HG03139 (cell line): ENCODE measurements at regions not wholly inside any gene's neighbourhood (a gene's known extent, or its start where the extent isn't known, plus 50 kb on each side); places are given as distances from the start of the nearest gene placed in this dataset.
"Not testable (repeated sequence)": the region's sequence is repeated elsewhere in the genome, so short reads cannot be mapped to it uniquely, and the experiment has no call there.

Experiments used
- ATAC-seq: cut with Tn5 transposase; IDR thresholded peaks from one replicate; pipeline ENCODE4 v1.9.1; 2021; ENCODE audit not compliant: unreplicated experiment

DNA sequence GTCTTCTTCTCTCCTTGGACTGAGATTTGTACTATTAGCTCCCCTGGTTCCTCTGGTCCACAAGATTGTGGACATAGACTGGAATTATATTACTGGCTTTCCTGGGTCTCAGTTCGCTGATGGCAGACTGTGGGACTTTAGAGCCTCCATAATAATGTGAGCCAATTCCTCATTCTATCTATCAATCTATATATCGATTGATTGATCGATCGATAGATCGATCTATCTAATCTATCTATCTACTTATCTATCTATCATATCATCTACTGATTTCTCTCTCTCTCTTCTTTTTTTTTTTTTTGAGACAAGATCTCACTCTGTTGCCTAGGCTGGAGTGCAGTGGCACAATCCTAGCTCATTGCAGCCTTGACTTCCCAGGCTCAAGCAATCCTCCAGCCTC, 51.5 kb upstream of the DDR1 start:
- no peak for ATAC-seq

DNA sequence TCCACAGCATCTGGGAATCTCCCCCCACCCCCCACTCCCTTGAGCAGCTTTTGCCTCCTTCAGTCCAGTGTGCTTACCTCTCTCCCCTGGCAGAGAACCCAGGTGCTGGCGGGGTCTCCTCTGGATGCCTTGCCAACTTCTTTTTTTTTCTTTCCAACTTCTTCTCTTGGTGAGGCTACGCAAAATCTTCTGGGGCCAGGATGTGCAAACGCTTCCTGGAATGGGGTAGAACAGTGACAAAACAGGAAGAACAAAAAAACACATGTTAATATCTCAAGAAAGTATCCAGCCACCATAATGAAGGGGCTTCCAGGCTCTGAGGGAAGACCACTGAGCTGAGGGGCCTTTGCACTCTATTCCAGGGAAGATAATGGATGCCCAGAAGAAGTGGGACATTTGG, 53.9 kb upstream of the DDR1 start:
- no peak for ATAC-seq

DNA sequence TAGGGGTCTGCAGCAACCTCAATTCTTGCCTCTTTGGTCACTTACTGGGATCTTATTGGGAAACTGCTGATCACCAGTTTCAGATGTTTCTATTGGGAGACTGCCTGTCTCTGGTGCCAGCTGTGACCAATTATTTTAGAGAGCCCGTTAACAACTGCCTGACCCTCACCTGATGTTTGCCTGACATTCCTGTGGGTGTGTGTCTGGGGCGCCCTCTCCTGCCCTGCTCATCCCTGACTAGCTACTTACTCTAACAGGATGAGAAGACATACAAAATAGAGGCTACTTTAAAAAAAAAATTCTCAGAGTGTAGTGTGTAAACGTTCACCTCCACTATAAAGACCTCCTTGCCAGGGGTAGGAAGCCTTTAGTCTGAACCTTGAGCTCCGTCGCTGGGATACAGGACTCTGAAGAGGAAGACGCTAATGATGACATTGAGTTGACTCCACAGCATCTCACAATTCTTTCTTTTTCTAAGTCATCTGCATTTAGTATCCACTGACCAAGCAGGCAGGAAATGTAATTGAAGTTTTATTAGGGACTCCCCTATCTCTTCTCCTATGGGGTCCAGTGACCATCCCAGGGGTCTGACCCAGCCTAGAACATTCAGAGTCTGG, 54.6 kb upstream of the DDR1 start:
- no peak for ATAC-seq

DNA sequence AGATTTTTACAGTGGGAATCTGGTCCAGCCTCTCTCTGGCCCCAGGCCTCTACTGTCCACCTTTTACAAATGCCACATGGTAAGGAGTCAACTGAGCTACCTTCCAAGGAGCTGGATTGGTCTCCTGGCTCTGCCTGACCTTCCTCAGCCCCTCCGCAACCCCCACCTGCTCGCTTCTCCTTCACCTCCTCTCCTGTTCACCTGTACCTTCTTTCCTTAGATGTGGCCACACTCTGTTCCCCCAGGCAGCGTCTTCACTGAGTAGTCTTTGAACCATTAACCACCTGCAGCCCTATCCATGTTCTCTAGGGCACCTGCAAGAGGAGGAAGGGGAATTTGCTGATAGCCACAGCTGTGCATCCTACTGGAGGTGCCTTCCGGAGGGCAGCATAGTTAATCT, 55.3 kb upstream of the DDR1 start:
- ATAC-seq, result no peak

DNA sequence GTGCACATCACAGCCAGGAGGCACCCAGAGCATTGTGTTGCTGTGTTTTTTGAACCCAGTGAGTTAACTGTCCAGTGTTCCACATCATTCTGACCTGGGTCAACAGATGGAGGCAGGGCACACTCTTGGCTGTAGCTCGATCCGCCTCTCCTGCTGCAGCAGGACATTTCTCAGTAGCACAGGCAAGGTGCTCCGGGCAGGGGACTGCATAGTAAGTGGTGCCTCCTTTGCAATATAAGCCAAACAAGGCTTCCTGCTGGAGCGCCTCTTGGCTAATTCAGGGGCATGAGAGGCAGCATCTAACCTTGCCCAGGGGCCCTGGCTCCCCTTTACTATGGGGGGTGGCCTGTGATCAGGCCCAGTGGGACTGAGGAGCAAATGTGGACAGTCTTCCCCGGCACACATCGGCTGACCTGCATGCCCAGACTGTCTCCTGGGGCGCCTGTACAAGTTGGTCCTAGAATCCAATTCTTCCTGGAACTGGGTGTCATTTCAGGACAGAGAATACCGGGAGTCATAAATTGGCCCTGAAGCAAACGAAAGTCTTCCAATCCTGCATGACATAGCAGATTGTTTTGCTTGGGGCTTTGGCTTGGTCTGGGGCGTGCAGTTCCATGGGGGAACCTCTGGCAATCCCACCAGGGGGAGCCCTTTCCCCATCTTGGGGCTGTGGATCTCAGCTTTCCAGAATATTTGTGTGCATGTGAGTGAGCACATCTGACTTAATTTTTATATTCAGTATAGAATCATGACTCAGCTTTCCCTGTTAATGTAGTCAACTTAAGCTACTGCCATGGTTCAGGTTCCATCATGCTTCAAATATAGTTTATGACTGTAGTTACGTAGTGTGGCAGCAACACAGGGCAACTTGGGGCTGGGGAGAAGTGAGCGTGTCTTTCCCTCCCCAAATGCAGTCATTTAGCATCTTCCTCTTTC, 56.0 kb upstream of the DDR1 start:
- no peak for ATAC-seq

DNA sequence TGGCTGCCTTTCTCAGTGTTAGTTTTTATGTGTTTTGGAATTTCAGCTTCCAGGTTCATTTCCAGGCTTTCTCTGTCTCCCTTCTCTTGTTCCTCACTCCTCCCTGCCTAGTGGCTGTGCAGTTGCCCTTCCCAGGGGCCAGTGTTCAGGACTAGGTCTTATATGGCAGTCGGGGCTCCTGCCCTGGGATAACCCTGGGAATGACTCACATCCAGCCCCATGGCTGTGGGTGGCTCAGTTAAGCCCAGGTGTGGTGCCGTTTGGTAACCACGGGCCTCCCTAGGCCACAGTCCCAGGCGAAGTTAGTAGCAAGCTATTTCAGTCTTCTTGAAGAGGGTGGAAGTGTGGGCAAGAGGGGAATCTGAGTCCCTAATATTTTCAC, 57.4 kb upstream of the DDR1 start:
- ATAC-seq, result no peak

DNA sequence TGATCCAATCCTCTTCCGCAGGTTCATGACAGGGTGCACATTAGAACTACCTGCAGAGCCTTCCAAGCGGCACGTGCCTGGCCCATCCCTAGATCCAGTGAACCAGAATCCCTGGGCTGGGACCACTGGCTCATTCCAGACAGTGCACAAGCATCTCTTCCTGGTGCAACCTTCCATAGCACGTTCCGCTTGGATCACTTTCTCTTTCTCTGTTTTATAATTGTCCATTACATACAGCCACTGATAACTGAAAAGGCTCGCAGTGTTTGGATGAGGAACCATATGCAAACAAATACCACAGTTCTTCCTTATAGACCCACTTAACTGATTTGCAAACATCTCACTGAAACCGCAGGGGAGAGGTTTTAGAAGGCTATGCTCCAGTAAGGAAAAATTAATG, 59.6 kb upstream of the DDR1 start:
- ATAC-seq, result no peak

DNA sequence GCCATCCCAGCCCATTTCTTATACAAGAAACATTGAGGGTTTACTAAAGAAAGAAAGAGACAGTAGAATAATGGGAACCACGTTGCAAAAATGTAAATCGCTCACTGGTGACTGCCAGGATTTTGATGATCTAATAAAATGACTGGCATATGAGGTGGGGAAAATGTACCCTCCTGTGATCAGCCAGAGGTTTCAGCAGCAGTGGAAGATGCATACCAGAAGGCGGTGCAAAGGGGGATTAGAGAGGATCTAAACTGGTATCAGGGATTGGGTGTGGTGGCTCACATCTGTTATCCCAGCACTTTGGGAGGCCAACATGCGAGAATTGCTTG, 60.8 kb upstream of the DDR1 start:
- no peak for ATAC-seq

DNA sequence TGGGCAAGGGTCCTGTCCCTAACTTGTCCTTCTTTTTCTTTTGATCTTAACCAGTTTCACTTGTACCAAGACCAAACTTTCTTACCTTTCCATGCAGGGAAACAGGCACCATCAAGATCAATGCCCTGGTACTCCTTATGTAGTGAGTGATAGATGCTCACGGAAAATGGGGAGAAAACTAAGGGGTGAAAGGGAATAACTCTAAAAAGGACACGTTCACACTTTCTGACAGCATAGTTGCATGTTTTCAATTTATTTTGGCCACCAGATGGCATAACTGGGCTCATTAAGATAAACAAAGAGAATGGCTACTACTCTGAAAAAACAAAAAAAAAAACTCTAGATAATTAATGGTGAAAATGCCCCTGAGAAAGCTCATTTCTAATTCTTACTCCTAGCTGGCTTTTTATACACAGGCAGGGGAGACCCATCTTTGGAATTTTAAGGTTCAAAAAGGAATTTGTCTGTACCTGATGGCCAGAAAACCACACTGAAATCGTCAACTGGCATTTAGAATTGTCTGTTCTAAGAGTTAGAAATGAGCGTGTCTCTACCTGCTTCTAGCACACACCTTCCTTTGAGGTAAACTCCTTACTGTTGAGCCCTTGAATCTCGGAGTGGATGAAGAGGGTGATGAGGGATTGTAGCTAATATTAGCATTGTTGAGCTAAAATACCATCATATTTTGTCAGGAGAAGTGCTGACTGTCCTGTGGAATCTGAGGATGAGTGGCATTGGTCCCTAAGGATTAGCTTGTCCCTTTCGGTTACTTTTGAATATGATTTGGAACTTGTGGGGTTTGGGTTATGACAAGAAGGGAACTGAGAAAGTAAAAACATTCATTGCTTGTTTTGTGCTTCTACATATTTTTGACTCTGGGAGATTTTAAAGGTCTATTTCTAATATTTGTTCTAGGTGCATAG, 62.2 kb upstream of the DDR1 start:
- no peak for ATAC-seq

DNA sequence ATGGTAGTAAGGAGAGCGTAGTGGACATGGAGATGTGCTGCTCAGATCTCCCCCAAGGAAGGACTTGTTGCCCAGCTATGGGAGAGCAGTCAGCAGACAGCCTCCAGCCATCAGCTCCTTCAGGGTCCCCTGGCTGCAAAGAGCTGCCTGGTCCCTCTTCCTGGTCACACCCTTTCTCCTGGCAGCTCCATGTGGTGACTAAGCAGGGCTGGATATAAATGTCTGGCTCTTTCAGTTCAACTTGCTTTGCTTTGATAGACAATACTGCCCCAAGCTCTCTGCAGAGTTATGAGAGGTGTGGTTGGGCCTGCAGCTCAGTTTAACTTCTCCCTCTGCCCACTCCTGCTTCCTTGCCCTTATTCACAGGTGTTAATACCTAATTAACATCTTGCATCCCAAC, 64.1 kb upstream of the DDR1 start:
- no peak for ATAC-seq

DNA sequence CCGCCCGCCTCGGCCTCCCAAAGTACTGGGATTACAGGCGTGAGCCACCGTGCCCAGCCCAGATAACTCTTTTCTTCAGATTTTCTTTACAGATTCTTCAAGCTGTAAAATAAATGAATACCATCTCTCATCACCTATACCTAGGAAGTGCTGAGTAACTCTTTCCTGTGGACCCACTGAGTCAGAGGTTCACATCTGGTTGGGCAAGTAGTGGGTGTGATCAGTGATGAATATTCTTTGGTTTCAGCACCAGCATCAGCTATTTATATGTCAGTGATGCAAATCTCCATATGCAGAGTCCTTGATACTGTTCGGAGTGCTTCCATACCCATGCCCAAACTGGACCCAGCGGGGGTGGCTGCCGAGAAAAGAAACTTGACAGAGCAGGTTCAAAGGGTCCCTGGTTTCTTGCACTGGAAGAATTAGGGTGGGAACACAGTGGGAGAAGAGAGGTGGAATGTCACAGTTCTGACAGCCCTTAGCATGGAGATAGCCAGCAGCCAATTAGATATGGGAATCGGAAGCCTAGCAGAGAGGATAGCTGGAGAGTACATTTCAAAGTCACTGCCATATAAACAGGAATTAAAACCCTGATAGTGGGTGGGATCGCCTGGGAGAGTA, 64.9 kb upstream of the DDR1 start:
- no peak for ATAC-seq

DNA sequence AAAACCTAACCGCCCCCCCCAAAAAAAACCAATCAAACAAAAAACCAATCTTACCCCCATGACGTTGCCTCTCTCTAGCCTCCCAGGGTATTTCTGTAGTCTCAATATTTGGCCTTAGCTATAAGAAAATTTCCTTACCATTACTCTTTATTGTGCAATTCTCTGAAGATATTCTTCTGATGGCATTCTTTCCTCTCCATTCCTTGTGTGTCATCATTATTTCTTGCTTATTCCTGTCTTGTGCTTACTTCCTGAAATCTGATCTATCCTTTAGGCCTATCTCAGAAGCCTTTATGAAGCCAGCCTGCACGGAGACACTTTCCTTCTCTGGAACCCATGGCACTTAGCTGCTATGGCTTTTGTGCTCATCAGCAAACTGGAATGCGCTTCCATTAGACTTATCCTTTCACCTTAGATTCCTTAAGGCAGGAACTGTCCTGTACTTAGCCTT, 65.9 kb upstream of the DDR1 start:
- ATAC-seq, result no peak

DNA sequence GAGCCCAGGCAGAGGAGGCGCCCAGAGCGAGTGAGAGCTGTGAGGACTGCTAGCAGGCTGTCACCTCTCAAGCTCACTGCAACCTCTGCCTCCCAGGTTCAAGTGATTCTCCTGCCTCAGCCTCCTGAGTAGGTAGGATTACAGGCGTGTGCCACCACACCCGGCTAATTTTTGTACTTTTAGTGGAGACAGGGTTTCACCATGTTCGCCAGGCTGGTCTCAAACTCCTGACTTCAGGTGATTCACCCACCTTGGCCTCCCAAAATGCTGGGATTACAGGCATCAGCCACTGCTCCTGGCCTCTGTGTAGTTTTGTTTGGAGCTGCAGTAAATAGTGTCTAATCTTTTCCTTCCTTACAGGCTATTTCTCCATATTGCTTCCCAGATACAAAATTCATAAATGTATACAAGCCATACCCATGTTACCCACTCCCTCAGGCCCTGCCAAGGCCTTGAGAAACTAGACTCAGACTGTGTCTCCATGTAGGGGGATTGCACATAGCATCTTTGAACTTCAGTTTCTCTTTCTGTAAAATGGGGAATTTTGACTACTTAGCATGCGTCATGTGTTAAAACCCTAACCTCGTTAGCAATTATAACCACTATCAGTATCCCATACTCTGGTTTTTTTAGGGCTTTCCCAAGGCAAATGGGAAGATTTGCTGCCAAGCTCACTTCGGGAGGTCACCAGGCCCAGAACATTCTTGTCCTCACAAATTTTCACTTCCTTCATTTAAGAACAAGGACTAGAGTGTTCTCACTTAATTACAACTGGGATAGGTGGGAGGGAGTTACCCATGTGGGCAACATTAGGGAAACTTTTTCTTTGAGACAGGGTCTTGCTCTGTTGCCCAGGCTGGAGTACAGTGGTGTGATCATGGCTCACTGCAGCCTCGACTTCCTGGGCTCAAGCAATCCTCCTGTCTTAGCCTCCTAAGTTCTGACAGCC, 67.3 kb upstream of the DDR1 start:
- no peak for ATAC-seq

DNA sequence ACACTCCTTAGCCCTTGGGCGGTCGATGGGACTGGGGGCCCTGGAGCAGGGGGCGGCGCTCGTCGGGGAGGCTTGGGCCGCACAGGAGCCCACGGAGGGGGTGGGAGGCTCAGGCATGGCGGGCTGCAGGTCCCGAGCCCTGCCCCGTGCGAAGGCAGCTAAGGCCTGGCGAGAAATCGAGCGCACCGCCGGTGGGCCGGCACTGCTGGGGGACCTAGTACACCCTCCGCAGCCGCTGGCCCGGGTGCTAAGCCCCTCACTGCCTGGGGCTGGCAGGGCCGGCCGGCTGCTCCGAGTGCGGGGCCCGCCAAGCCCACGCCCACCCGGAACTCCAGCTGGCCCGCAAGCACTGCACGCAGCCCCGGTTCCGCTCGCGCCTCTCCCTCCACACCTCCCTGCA, 68.0 kb upstream of the DDR1 start:
- not testable (repeated sequence) for ATAC-seq

DNA sequence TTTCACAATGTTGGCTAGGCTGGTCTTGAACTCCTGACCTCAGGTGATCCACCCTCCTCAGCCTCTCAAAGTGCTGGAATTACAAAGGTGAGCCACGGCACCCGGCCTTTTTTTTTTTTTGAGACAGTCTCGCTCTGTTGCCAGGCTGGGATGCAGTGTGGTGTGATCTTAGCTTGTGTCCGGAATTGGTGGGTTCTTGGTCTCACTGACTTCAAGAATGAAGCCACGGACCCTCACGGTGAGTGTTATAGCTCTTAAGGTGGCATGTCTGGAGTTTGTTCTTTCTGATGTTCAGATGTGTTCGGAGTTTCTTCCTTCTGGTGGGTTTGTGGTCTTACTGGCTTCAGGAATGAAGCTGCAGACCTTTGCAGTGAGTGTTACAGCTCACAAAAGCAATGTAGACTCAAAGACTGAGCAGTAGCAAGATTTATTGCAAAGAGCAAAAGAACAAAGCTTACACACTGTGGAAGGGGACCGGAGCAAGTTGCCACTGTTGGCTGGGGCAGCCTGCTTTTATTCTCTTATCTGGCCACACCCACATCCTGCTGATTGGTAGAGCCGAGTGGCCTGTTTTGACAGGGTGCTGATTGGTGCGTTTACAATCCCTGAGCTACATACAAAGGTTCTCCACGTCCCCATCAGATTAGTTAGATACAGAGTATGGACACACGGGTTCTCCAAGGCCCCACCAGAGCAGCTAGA, 69.1 kb upstream of the DDR1 start:
- ATAC-seq, result not testable (repeated sequence)

DNA sequence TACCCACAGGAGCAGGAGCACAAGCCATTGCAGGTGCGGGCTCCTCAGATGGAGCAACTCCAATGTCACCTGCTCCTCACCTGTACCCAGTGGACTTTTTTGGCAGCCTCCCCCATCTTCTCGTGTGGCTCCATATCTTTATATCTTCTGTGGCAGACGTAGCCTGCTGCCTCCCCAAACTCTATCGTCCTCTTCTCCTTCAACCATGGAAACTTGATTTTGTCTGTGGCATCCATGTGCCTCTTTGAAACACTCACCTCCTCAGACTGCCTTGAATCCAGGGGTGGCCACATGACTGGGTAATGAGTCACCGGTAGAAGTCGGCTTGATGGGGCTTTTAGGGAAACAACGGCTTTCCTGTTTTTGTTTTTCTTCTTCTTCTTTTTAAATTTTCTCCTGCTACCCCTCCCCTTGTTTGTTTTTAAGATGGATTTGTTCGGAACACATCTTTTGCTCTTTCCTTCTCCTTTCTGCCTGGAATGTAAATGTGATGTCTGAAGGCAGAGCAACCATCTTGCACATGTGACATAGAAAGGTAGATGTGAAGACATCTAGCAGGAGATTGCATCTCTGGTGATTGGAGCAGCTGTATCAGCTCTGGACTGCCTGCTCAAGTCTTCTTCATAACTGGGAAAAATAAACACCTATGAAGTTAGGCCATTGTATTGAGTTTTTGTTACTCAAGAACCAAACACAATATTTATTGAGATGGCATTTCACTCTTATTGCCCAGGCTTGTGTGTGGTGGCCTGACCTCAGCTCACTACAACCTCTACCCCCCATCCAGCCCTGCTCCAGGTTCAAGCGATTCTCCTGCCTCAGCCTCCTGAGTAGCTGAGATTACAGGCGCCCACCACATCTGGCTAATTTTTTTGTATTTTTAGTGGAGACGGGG, 69.9 kb upstream of the DDR1 start:
- no peak for ATAC-seq

DNA sequence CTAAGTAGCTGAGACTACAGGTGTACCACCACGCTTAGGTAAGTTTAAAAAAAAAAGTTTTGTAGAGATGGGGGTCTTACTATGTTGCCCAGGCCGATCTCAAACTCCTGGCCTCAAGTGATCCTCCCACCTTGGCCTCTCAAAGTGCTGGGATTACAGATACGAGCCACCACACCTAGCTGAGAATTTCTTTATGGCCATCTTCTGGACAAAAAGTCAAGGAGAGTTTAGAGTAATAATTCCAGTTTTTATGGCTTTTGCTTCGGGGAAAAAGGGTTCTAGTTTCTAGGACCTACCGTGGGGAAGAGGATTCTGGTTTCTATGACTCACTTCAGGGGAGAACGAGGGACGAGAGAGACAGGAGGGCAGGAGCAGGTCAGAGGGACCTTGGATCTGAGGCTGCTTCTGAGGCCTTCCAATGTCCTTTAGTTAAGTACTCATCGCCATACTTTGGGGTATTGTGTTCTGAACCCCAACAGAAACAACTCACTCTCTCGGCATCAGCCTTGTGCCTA, 69.3 kb upstream of the IER3 start:
- no peak for ATAC-seq

DNA sequence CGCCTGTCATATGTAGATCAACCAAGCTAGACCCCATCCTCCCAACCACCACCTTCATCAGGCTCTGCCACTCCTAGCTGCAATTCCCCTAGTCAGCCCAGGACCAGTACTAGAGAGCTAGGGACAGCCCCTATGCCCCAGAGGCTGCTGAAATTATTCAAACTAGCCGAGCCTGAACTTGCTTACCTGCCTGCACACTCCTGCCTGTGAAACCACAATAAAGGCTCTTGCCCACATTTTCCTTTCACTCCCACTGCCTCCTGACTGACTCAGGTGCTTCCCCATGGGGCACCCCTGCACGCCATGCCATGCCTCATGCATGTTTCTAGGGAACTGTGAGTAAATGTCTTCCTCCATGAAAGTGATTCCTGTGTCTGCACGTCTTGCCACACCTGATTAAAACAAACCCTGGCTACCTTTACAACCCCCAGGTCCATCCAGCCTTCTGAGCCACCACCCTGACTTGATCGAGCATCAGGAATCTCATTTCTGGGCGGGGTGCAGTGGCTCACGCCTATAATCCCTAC, 66.5 kb upstream of the IER3 start:
- peak; percentile 76 for ATAC-seq
